ENCODE measurements at regions not wholly inside any gene's neighbourhood (a gene's known extent, or its start where the extent isn't known, plus 50 kb on each side); places are given as distances from the start of the nearest gene placed in this dataset.

- Histone ChIP-seq H3K4me3 (replicated peaks; ENCODE audit: insufficient read depth, low read length) (no peak overlapping the region), H3K27me3 (ENCODE audit: insufficient read depth, poor library complexity, severe bottlenecking) (no peaks in the 10 kb centered on the region), H3K27ac (replicated peaks) (no peak overlapping the region)
- DNase-seq (ENCODE audit: low read depth in 1 of 2, low spot score in 1 of 2), result no peak
- TF ChIP-seq GABPA (IDR thresholded peaks at IDR 0.05; ENCODE audit: low read depth) (no peak), SPI1 (IDR thresholded peaks at IDR 0.05; ENCODE audit: borderline replicate concordance, low read depth) (no peak), REST (IDR thresholded peaks at IDR 0.05; ENCODE audit: insufficient replicate concordance, low read depth) (no peak)
Measured at GRCh38 chr13:34730961-34731360, 211.1 kb upstream of the NBEA start.

GRCh38 chr13:34731486-34731885, 210.6 kb upstream of the NBEA start:
- Histone ChIP-seq H3K27me3 (ENCODE audit: insufficient read depth, poor library complexity, severe bottlenecking) (no peaks in the 10 kb centered on the region), H3K4me3 (replicated peaks; ENCODE audit: insufficient read depth, low read length) (no peak overlapping the region), H3K27ac (replicated peaks) (no peak overlapping the region)
- no peak for DNase-seq (ENCODE audit: low read depth in 1 of 2, low spot score in 1 of 2)
- TF ChIP-seq POLR2AphosphoS5 (IDR thresholded peaks at IDR 0.05; ENCODE audit: low read depth) (no peak), GABPA (IDR thresholded peaks at IDR 0.05; ENCODE audit: low read depth) (no peak), CTCF (IDR thresholded peaks at IDR 0.05; ENCODE audit: insufficient read depth, low read length) (no peak), REST (IDR thresholded peaks at IDR 0.05; ENCODE audit: insufficient replicate concordance, low read depth) (no peak), SPI1 (IDR thresholded peaks at IDR 0.05; ENCODE audit: borderline replicate concordance, low read depth) (no peak)

- Histone ChIP-seq H3K4me3 (replicated peaks; ENCODE audit: insufficient read depth, low read length) (no peak overlapping the region), H3K27ac (replicated peaks) (no peak overlapping the region), H3K27me3 (ENCODE audit: insufficient read depth, poor library complexity, severe bottlenecking) (no peaks in the 10 kb centered on the region)
- DNase-seq (ENCODE audit: low read depth in 1 of 2, low spot score in 1 of 2), result no peak
- TF ChIP-seq REST (IDR thresholded peaks at IDR 0.05; ENCODE audit: insufficient replicate concordance, low read depth), result no peak
- TF ChIP-seq CTCF (IDR thresholded peaks at IDR 0.05; ENCODE audit: insufficient read depth, low read length), result no peak
- no peak for TF ChIP-seq GABPA (IDR thresholded peaks at IDR 0.05; ENCODE audit: low read depth)
- TF ChIP-seq SPI1 (IDR thresholded peaks at IDR 0.05; ENCODE audit: borderline replicate concordance, low read depth), result no peak
- no peak for TF ChIP-seq POLR2AphosphoS5 (IDR thresholded peaks at IDR 0.05; ENCODE audit: low read depth)
Measured at GRCh38 chr13:34733721-34734120, 208.3 kb upstream of the NBEA start.

GRCh38 chr13:34734932-34735331, 207.1 kb upstream of the NBEA start:
- Histone ChIP-seq H3K27me3 (ENCODE audit: insufficient read depth, poor library complexity, severe bottlenecking) (no peaks in the 10 kb centered on the region), H3K27ac (replicated peaks) (no peak overlapping the region), H3K4me3 (replicated peaks; ENCODE audit: insufficient read depth, low read length) (no peak overlapping the region)
- no peak for DNase-seq (ENCODE audit: low read depth in 1 of 2, low spot score in 1 of 2)
- TF ChIP-seq GABPA (IDR thresholded peaks at IDR 0.05; ENCODE audit: low read depth) (no peak), CTCF (IDR thresholded peaks at IDR 0.05; ENCODE audit: insufficient read depth, low read length) (no peak), REST (IDR thresholded peaks at IDR 0.05; ENCODE audit: insufficient replicate concordance, low read depth) (no peak), POLR2AphosphoS5 (IDR thresholded peaks at IDR 0.05; ENCODE audit: low read depth) (no peak), SPI1 (IDR thresholded peaks at IDR 0.05; ENCODE audit: borderline replicate concordance, low read depth) (no peak)

Data from HL-60 (cell line).